Stimulated activated naive CD8-positive, alpha-beta T cell treated with anti-CD3 and anti-CD28 coated beads, Interleukin-15, Interleukin-2, amounts not matched to agents 100 ng/mL and 50 ng/mL, for 24 hours (primary cell): ENCODE measurements at regions not wholly inside any gene's neighbourhood (a gene's known extent, or its start where the extent isn't known, plus 50 kb on each side); places are given as distances from the start of the nearest gene placed in this dataset.

Experiments
- H3K27ac Mint-ChIP-seq: one replicate; pipeline ENCODE4 v1.8.0; 2021; ENCODE audit warnings: mild to moderate bottlenecking, mixed read lengths
- H3K27me3 Mint-ChIP-seq: one replicate; pipeline ENCODE4 v1.8.0; 2021; ENCODE audit warnings: mixed read lengths
- H3K36me3 Mint-ChIP-seq: one replicate; pipeline ENCODE4 v1.8.0; 2021; ENCODE audit warnings: low read depth, mixed read lengths
- H3K4me1 Mint-ChIP-seq: one replicate; pipeline ENCODE4 v1.8.0; 2021; ENCODE audit warnings: low read depth, mixed read lengths
- H3K4me3 Mint-ChIP-seq: one replicate; pipeline ENCODE4 v1.8.0; 2021; ENCODE audit warnings: mild to moderate bottlenecking, mixed read lengths
- H3K9me3 Mint-ChIP-seq: one replicate; pipeline ENCODE4 v1.8.0; 2021; ENCODE audit warnings: mixed read lengths

DNA sequence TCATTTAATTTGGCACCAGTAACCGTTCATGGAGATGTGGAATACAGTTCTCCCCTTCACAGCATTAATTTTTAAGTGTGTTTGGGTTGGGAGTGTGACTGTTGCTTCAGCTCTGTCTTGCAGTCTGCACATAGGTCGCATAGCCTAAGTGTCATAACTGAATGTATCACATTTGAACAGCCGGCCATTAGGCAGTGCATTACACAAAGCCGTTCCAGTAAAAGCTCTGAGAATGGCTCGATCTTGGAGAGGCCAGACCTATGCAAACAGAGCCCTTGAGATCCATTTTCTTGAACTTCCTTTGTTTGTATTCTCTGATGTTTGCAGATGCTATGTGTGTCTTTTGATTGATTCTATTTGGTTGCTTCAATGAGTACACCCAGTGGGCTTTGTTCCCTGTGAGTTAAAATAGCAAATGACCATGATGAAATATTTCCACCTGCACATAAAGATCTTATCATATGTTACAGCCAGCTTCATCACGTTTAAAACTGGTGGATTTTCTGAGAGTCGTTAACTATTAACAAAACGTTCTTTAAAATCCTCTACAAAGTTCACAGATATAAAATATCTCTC is 1104.9 kb upstream of the SLC10A2 start:
- H3K27ac Mint-ChIP-seq = no peak overlapping the region
- no peak overlapping the region for H3K4me3 Mint-ChIP-seq
- no peaks in the 10 kb centered on the region for H3K27me3 Mint-ChIP-seq
- H3K9me3 Mint-ChIP-seq = no peaks in the 10 kb centered on the region
- no peaks in the 10 kb centered on the region for H3K4me1 Mint-ChIP-seq
- H3K36me3 Mint-ChIP-seq = no peaks in the 10 kb centered on the region

DNA sequence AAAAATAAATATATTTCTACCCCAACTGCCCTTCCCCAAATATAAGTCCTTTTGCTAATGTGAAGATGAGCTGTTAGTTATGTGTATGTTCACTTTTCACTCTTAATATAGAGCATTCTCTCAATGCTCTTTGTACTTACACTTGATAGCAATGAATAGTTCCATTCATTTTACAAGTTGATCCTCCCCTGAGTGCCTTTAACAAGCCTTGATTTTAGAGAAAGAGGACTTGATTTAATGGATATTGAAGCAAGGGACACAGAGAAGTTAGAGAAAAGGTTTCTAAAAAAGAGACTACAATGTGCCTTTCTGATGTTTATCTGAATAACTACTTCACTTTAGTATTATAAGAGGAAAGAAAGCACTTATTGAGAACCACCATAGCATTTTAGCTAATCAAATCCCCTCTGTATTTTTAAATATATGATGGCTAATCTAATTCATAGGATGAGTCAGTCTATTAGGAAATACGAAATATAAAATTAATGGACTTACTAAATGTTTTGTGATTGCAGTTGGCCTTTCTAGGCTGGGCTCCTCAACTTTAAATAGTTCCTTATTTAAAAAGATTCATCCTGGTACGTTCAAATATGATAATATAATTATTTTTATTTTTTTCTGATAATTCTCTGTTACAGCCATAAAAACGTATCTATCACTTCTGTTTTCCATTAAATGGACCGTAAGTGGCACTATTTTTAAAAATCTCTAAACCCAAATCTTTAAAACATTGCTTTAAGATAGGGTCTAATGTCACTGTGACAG is 1097.8 kb upstream of the SLC10A2 start:
- Mint-ChIP-seq H3K27me3 (no peaks in the 10 kb centered on the region), H3K4me1 (no peaks in the 10 kb centered on the region), H3K27ac (no peak overlapping the region), H3K36me3 (no peaks in the 10 kb centered on the region), H3K4me3 (no peak overlapping the region), H3K9me3 (peaks cover 5% of the 10 kb centered on the region)

DNA sequence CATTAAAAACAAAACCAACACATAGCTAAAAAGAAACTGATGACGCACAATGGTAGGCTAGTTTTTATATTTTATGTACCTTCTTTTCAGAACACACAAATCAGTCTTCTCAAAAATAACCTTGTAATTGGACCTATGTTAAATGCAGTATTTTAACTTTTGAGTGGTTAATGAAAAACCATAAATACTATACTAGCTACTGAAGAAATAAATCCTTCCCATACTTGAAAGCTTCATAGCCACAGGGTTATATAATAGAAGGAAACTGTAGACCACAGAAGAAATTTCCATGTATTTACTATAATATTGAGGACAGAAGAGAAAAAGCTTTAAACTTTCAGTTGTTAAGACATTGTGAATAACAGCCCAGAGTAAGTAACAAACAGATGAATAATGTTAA is 1094.3 kb upstream of the SLC10A2 start:
- Mint-ChIP-seq H3K4me1 (no peaks in the 10 kb centered on the region), H3K9me3 (peaks cover 5% of the 10 kb centered on the region), H3K36me3 (no peaks in the 10 kb centered on the region), H3K27me3 (no peaks in the 10 kb centered on the region), H3K4me3 (no peak overlapping the region), H3K27ac (no peak overlapping the region)

DNA sequence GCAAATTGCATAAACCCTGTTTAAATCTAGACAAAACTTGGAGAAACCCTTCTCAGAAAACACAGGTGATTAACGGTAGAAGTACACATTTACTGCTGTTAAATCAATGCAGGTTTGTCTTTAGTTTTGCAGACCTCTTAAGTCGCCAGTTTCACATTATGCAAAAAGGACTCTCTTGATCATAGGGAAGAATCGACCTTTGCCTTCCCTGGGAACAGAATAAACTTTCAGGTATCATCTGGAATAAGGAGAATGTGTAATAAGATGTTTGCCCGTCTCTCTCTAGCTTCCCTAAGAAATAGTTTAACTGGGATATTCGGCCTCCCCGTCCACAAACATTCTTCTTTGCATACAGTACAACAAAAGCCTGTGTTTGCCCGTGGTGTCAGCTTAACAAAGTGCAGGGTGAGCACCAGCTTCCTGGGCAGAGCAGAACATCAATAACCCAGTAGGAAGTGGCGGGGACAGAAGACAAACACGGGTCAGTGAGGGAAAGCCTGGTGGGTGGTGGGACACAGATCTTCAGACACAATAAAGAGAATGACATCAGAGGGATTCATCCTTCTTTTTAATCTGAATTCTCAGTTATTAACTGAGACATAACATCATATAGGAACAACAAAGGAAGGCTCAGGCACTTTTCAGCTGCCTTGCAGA is 1077.7 kb upstream of the SLC10A2 start:
- Mint-ChIP-seq H3K27me3 (no peaks in the 10 kb centered on the region), H3K27ac (no peak overlapping the region)

DNA sequence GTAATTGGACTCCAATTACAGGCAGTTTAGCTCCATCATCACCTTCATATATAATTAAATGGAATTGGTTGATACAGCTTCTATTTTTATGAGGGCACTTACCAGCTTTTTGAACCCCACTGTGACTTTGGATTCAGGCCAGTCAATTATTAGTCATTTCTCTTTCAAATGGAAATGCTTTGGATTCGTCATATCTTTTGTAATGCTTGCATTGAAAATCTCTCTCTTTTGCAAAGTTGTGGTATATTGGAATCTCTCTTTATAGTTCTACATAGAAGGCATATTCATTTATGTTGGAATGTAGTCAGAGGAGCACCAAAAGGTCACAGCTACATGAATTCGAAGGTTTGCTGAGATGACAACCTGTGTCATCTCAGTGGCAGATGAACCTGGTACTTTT is 1074.3 kb upstream of the SLC10A2 start:
- Mint-ChIP-seq H3K4me1 (no peaks in the 10 kb centered on the region), H3K27ac (no peak overlapping the region), H3K4me3 (no peak overlapping the region), H3K9me3 (no peaks in the 10 kb centered on the region), H3K27me3 (no peaks in the 10 kb centered on the region), H3K36me3 (no peaks in the 10 kb centered on the region)

More for the DNA sequence above, 1077.7 kb upstream of the SLC10A2 start:
- Mint-ChIP-seq H3K36me3 (no peaks in the 10 kb centered on the region), H3K4me3 (no peak overlapping the region), H3K4me1 (no peaks in the 10 kb centered on the region), H3K9me3 (peaks cover 7% of the 10 kb centered on the region)

DNA sequence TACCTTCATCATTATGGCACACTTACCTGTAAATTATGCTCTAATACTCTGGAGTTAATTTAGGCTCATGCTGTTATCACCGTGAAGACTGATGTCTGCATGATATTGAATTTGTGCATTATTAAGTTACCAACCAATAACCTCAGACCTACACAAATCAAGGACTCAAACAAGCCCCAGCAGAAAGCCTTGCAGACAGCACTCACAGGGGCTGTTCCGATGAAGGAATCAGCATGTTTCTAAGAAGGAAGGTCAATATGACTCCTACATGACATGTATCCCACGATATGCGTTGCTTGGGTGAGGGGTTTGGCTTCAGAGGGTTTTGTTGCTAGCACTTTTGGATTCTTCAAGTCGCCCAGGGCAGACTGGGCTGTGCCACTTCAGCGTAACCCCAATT is 1071.2 kb upstream of the SLC10A2 start:
- H3K9me3 Mint-ChIP-seq = peaks cover 5% of the 10 kb centered on the region
- H3K27ac Mint-ChIP-seq = no peak overlapping the region
- no peaks in the 10 kb centered on the region for H3K4me1 Mint-ChIP-seq
- no peak overlapping the region for H3K4me3 Mint-ChIP-seq
- H3K36me3 Mint-ChIP-seq = no peaks in the 10 kb centered on the region
- H3K27me3 Mint-ChIP-seq = no peaks in the 10 kb centered on the region

DNA sequence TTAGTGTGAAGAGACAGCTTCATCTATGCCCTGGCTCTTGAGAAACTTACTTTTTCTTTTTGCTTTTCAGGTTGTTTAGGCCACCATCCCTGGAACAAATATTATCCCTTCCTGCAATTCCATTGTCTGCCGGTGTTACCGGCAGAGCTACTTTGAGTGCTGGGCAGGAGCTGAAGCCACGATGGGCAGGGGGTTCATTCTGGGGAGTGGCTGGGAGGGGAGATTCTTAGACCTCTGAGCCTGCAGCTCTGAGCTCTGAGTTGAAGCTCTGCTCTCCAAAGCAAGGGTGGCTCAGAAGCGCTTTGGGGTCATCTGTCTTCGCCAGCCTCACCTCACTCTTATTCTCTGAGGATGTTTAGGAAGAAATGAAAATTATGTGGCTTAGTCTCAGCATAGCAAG is 1066.6 kb upstream of the SLC10A2 start:
- Mint-ChIP-seq H3K36me3 (no peaks in the 10 kb centered on the region), H3K27ac (no peak overlapping the region), H3K4me1 (no peaks in the 10 kb centered on the region), H3K9me3 (peaks cover 7% of the 10 kb centered on the region), H3K4me3 (no peak overlapping the region), H3K27me3 (no peaks in the 10 kb centered on the region)

DNA sequence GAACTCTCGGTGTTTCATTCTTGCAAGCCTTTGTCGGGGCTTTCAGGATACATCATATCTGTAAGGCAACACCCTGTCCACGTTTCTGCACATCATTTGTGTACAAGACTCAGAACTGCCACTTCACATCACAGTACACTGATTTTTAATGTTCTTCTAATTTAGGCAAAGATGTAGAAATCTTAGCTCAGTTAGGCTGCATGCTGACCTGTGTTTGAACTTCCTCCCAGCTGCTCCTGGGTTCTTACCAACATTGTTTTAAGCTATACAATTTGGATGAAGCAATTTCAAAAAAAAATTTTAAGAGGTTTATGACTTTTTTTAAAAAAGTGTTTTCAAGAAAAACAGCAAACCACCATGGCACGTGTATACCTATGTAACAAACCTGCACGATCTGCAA is 1047.9 kb upstream of the SLC10A2 start:
- peaks cover 15% of the 10 kb centered on the region for H3K9me3 Mint-ChIP-seq
- no peak overlapping the region for H3K4me3 Mint-ChIP-seq
- no peaks in the 10 kb centered on the region for H3K36me3 Mint-ChIP-seq
- no peaks in the 10 kb centered on the region for H3K27me3 Mint-ChIP-seq
- no peaks in the 10 kb centered on the region for H3K4me1 Mint-ChIP-seq
- no peak overlapping the region for H3K27ac Mint-ChIP-seq

DNA sequence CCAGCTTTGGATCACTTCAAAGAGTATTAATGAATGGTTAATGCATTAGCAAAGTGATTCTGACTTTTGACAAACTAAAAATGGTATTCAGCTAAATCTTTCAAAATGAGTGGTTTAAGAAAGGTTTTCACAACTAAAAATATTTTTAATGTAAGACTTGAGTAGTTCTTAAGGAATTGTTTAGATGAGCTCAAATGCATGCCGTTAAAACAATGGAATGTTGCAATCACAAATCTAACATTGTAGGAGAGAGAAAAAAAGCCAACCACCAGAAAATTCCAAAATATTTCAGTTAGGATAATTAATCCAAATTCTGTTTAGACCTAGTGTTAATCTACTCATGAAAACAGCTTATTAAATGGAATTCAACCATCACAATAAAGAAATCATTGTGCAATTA is 1044.8 kb upstream of the SLC10A2 start:
- Mint-ChIP-seq H3K4me3 (no peak overlapping the region), H3K9me3 (peaks cover 20% of the 10 kb centered on the region), H3K4me1 (no peaks in the 10 kb centered on the region), H3K36me3 (no peaks in the 10 kb centered on the region), H3K27ac (no peak overlapping the region), H3K27me3 (no peaks in the 10 kb centered on the region)

DNA sequence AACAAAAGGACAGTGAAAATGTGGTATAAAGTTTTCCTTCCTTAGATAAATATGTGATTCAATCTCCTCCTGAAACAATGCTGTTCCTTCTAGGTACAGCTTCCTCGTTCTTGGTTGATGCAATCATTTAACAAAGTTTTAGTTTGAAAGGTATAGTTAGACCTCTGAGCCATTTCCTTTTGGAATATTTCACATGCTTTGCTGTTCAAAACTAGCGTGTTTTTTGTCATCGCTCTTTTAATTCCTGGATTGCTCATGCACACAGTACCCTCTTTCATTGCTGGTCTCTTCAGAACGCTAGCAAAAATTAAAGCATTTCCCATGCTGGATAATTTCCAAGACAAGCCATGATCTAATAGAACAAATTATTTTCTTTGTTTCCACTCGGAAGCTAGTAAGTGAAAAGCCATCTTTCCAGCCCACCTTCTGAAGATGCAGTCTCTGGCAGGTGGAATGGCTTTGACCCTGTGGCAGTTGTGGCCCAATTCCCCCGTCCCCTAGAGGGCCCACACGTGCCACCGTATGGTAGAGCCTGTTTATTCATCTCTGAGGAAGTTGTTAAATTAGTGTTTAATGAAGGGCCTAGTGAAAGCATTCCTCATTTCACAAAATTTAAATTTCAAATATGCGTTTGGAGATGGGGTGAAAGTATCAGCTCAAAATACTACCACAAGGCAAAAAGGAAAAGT is 1040.6 kb upstream of the SLC10A2 start:
- no peaks in the 10 kb centered on the region for H3K4me1 Mint-ChIP-seq
- H3K4me3 Mint-ChIP-seq = no peak overlapping the region
- H3K27me3 Mint-ChIP-seq = no peaks in the 10 kb centered on the region

DNA sequence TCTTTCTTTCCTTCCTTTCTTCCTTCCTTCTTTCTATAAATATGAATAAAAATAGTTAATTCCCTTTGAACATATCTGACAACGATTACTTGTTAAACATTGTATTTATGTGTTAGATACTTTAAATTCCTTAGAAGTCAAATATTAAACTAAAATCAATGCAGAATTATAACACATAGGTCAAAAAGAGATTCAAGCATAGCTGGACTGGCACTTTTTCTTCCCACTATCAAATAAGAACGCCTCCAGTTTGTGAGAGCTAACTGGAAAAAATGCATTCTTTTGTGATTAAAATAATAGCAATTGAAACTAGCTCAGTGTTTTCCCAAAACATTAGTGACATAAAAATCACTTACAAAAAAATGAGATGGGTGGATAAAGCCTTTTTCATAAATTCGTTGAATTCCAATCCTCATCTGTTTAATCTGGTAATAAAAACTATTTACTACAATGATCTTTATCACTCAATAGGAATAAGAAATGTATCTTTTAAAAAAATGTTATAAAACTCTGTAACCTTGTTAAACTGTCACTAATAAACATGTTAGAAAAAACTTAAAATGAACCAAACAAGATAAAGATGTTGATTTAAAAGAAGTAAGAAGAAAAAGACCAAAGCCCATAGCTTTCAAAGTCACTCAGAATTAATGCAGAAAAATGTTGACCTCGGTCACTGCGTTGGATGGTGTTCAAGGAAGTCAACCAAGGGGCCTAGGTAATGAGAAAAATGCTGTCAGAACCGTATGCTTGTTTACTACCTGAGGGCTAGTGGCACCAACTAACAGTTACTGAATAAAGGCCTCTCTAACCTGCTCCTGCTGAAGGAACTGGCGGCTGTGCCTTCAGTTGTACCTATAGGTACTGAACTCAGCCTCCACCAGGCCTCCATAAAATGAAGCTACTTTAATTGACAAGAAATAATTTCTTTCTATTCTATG is 1039.5 kb upstream of the SLC10A2 start:
- no peaks in the 10 kb centered on the region for H3K27me3 Mint-ChIP-seq

More for the DNA sequence above, 1040.6 kb upstream of the SLC10A2 start:
- H3K36me3 Mint-ChIP-seq = no peaks in the 10 kb centered on the region
- H3K27ac Mint-ChIP-seq = no peak overlapping the region
- peaks cover 20% of the 10 kb centered on the region for H3K9me3 Mint-ChIP-seq

DNA sequence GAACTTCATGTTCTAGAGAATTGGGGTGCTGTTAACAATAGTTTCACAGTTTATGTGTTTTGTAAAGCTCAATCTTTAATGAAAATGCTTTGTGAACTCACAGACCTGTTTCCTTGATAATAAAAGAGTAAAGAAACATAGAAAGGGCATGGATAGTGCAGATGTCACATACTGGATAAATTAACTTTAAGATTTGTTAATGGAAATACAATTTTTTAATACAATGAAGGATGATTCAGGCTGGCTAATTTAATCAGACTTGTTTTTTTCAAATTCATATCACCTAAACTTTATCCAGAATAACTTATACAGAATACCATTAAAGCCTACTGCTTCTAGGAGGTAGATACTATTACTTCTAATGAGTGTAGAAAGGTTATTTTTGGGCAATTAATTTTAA is 1033.5 kb upstream of the SLC10A2 start:
- Mint-ChIP-seq H3K27me3 (no peaks in the 10 kb centered on the region), H3K36me3 (no peaks in the 10 kb centered on the region), H3K4me1 (no peaks in the 10 kb centered on the region), H3K27ac (no peak overlapping the region), H3K4me3 (no peak overlapping the region), H3K9me3 (peaks cover 14% of the 10 kb centered on the region)

More for the DNA sequence above, 1039.5 kb upstream of the SLC10A2 start:
- H3K4me3 Mint-ChIP-seq = no peak overlapping the region
- H3K27ac Mint-ChIP-seq = no peak overlapping the region
- H3K36me3 Mint-ChIP-seq = no peaks in the 10 kb centered on the region
- H3K4me1 Mint-ChIP-seq = no peaks in the 10 kb centered on the region
- peaks cover 20% of the 10 kb centered on the region for H3K9me3 Mint-ChIP-seq

DNA sequence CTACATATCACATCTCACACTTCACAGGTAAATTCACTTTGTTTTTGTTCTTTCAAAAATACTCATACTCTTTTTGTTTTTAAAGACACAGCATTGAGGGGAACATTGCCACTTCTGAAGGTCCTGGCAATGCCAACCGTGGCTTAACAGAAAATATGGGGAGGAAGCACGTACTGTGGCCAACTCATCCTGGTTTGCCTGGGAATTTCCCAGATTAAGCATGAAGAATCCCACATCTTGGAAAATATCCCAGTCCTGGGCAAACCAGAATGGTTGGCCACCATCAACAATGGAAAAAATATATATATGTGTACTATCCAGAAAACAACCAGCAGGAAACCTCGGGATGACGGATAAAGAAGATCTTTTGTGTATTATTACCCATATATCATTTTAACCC is 1032.2 kb upstream of the SLC10A2 start:
- Mint-ChIP-seq H3K27ac (no peak overlapping the region), H3K4me1 (no peaks in the 10 kb centered on the region), H3K27me3 (no peaks in the 10 kb centered on the region), H3K4me3 (no peak overlapping the region), H3K36me3 (no peaks in the 10 kb centered on the region), H3K9me3 (peaks cover 14% of the 10 kb centered on the region)

DNA sequence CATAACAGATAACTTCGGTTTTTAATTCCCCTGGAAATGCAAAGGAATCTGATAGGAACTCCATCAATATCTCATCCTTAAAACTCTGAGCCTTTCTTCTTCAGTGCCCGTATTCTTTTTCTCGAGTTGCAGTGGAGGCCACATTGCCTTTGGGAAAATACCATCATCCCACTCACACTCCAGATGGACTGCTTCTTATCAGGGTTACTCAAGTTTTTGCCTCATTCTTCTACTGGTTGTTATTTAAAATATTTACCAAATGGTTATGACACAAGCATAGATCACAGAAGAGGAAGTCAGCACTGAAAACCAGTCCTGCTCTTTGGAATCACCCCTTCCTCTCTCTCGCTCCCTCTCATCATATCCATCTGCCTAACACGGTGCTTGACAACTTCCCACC is 1020.5 kb upstream of the SLC10A2 start:
- Mint-ChIP-seq H3K9me3 (peaks cover 14% of the 10 kb centered on the region), H3K4me3 (no peak overlapping the region), H3K27ac (no peak overlapping the region), H3K36me3 (no peaks in the 10 kb centered on the region), H3K27me3 (no peaks in the 10 kb centered on the region), H3K4me1 (no peaks in the 10 kb centered on the region)
